Bronchial epithelial cell (primary cell): ENCODE measurements at regions not wholly inside any gene's neighbourhood (a gene's known extent, or its start where the extent isn't known, plus 50 kb on each side); places are given as distances from the start of the nearest gene placed in this dataset.

Source experiments
- DNase-seq: peaks from one replicate; pipeline ENCODE4 v3.0.0-alpha.2; 2010; ENCODE audit warnings: low read depth
- FAIRE-seq: peaks from 2 replicates; lab custom pipeline; 2011; peaks lifted over from hg19 to GRCh38; lab: Jason Lieb, UNC
- H3K27me3 ChIP-seq: 2 replicates; pipeline ENCODE4 v1.5.1; 2011; ENCODE audit warnings: low read length; ENCODE audit not compliant: control insufficient read depth, insufficient read depth
- H3K36me3 ChIP-seq: 2 replicates; pipeline ENCODE4 v1.5.1; 2011; ENCODE audit warnings: low read length; ENCODE audit not compliant: control insufficient read depth, insufficient read depth
- H3K4me3 ChIP-seq: 2 replicates; pipeline ENCODE4 v1.5.1; 2011; ENCODE audit warnings: mild to moderate bottlenecking, low read depth, low read length, control low read depth
- CTCF ChIP-seq: IDR thresholded peaks from 2 replicates; pipeline ENCODE4 v1.5.1; 2011; ENCODE audit warnings: mild to moderate bottlenecking, moderate library complexity, low read length, control low read depth, inconsistent platforms; ENCODE audit not compliant: insufficient read depth, severe bottlenecking

DNA sequence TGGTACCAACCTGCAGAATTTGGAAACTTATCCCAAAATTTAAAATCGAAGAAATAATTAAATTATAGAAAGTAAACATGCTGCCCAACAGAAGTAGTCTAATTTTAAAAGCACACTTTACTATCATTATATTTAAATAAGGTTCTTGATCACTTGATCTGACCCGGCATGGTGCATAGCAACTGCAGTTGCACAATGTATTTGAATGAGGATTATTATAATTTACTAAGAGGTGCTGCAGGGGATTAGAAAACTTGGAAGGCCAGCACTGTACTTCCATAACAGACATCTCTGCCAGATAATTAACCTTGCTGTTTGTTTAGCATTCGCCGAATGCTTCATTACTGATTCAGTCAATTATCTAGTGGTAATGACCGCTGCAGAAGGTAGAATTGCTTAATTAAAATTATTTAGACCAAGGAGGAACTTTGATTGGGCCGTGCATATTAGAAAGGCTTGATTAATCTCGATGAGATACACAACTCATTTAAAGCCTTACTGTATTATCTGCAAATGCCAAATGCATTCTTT, 971.6 kb downstream of the ZPLD1 start:
- no peaks in the 10 kb centered on the region for H3K36me3 ChIP-seq
- no peaks in the 10 kb centered on the region for H3K27me3 ChIP-seq
- FAIRE-seq (no peak), DNase-seq (no peak)
- no peak for TF ChIP-seq CTCF
- no peak overlapping the region for H3K4me3 ChIP-seq

- no peak overlapping the region for H3K4me3 ChIP-seq
- H3K27me3 ChIP-seq = no peaks in the 10 kb centered on the region
- DNase-seq (no peak), FAIRE-seq (no peak)
- TF ChIP-seq CTCF = no peak
- no peaks in the 10 kb centered on the region for H3K36me3 ChIP-seq
These were observed 975.4 kb downstream of the ZPLD1 start for GRCh38 chr3:103410231-103410630.

- Histone ChIP-seq H3K27me3 (no peaks in the 10 kb centered on the region), H3K4me3 (no peak overlapping the region), H3K36me3 (no peaks in the 10 kb centered on the region)
- TF ChIP-seq CTCF = no peak
- FAIRE-seq = no peak
- DNase-seq = no peak
These were observed 986.6 kb downstream of the ZPLD1 start for GRCh38 chr3:103421460-103421859.

DNA sequence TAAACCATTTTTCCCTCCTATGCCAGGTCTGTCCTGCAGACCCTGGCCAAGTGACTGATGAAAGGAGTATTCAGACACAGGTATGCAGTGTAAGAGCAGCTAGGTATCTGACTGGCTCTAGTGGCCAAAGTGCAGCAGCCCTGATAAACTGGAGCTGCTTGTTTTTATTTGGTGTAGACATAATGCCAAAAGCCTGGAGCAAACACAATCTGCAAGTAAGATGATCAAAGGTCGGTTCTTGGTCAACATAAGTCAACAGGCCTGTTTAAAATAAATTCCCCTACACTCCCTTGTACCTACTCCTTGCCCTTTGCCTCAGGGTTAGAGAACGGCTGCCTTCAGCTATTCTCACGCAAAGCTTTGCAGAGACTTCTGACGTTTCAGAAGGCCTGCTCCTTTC, 1003.1 kb downstream of the ZPLD1 start:
- no peak for DNase-seq
- Histone ChIP-seq H3K4me3 (no peak overlapping the region), H3K27me3 (no peaks in the 10 kb centered on the region), H3K36me3 (no peaks in the 10 kb centered on the region)
- no peak for FAIRE-seq
- TF ChIP-seq CTCF = no peak

- no peak for FAIRE-seq
- no peak overlapping the region for H3K4me3 ChIP-seq
- no peak for TF ChIP-seq CTCF
These were observed 1005.9 kb downstream of the ZPLD1 start for GRCh38 chr3:103440539-103441203.

More at GRCh38 chr3:103440539-103441203, 1005.9 kb downstream of the ZPLD1 start:
- H3K27me3 ChIP-seq = no peaks in the 10 kb centered on the region
- H3K36me3 ChIP-seq = no peaks in the 10 kb centered on the region
- DNase-seq = peak; percentile 42
